HEK293 (cell line): ENCODE measurements at regions not wholly inside any gene's neighbourhood (a gene's known extent, or its start where the extent isn't known, plus 50 kb on each side); places are given as distances from the start of the nearest gene placed in this dataset.

ENCODE experiments used
- CTCF ChIA-PET: fragments of 350-600 bp; formaldehyde crosslinking; extraction: SDS; loops from one replicate; lab custom pipeline; 2021; ENCODE audit warnings: antibody characterized with exemption; lab: Yijun Ruan, JAX
- POLR2A ChIA-PET: fragments of 300-600 bp; formaldehyde crosslinking; extraction: SDS; loops from one replicate; lab custom pipeline; 2020; ENCODE audit warnings: antibody characterized with exemption, inconsistent platforms; lab: Yijun Ruan, JAX
- H3K27ac ChIP-seq: fragments of 200-500 bp; sonication (Bioruptor generic); 2 replicates; pipeline ENCODE4 v1.5.1; 2014; ENCODE audit warnings: low read depth, low read length, control low read depth, inconsistent platforms; ENCODE audit errors: extremely low read depth
- H3K36me3 ChIP-seq, 2 experiments: fragments of 200-500 bp in 1 of 2; sonication (Bioruptor generic) in 1 of 2; 1 replicate in 1 of 2; 2 replicates in 1 of 2; pipeline ENCODE4 v1.5.1; 2014 to 2017; ENCODE audit warnings: inconsistent platforms in 2 of 2, low read length in 2 of 2; ENCODE audit not compliant: control insufficient read depth in 2 of 2, insufficient read depth in 1 of 2
- H3K4me1 ChIP-seq: fragments of 200-500 bp; sonication (Bioruptor generic); 2 replicates; pipeline ENCODE4 v1.5.1; 2014; ENCODE audit warnings: mild to moderate bottlenecking, low read length, inconsistent platforms; ENCODE audit not compliant: control insufficient read depth, insufficient read depth
- H3K4me3 ChIP-seq: 2 replicates; pipeline ENCODE4 v1.5.1; 2011; ENCODE audit warnings: low read depth, mild to moderate bottlenecking, control low read depth, low read length, moderate library complexity
- H3K9me3 ChIP-seq: fragments of 200-500 bp; sonication (Bioruptor generic); 2 replicates; pipeline ENCODE4 v1.5.1; 2014; ENCODE audit warnings: low read depth, low read length, inconsistent platforms; ENCODE audit not compliant: control insufficient read depth, insufficient read depth
- KLF16 ChIP-seq: fragments of 450-650 bp; formaldehyde crosslinking; IDR thresholded peaks from 2 replicates; pipeline ENCODE4 v1.5.1; 2017; ENCODE audit warnings: missing biosample characterization, missing genetic modification characterization
- MEIS1 ChIP-seq: sonication (generic); formaldehyde crosslinking; IDR thresholded peaks from 2 replicates; pipeline ENCODE4 v1.8.1; 2022; ENCODE audit warnings: missing genetic modification reagents, mild to moderate bottlenecking, borderline replicate concordance
- WT1 ChIP-seq: fragments of 450-650 bp; formaldehyde crosslinking; IDR thresholded peaks from 2 replicates; pipeline ENCODE4 v1.5.1; 2016; ENCODE audit warnings: missing biosample characterization, missing genetic modification characterization
- ZNF112 ChIP-seq: fragments of 450-650 bp; formaldehyde crosslinking; IDR thresholded peaks from 2 replicates; pipeline ENCODE4 v1.5.0; 2017; ENCODE audit warnings: missing biosample characterization, missing genetic modification characterization
- ZNF114 ChIP-seq: fragments of 450-650 bp; formaldehyde crosslinking; IDR thresholded peaks from 2 replicates; pipeline ENCODE4 v1.5.0; 2017; ENCODE audit warnings: missing biosample characterization, missing genetic modification characterization
- ZNF155 ChIP-seq: fragments of 450-650 bp; formaldehyde crosslinking; IDR thresholded peaks from 2 replicates; pipeline ENCODE4 v1.5.1; 2016; ENCODE audit warnings: missing biosample characterization, missing genetic modification characterization
- ZNF223 ChIP-seq: fragments of 450-650 bp; formaldehyde crosslinking; IDR thresholded peaks from 2 replicates; pipeline ENCODE4 v1.5.1; 2016; ENCODE audit warnings: missing biosample characterization, missing genetic modification characterization
- ZNF266 ChIP-seq: fragments of 450-650 bp; formaldehyde crosslinking; IDR thresholded peaks from 2 replicates; pipeline ENCODE4 v1.5.1; 2016; ENCODE audit warnings: missing biosample characterization, missing genetic modification characterization, low read depth
- ZNF280D ChIP-seq: fragments of 450-650 bp; formaldehyde crosslinking; IDR thresholded peaks from 2 replicates; pipeline ENCODE4 v1.5.1; 2016; ENCODE audit warnings: missing biosample characterization, missing genetic modification characterization
- ZNF302 ChIP-seq: fragments of 450-650 bp; formaldehyde crosslinking; IDR thresholded peaks from 2 replicates; pipeline ENCODE4 v1.5.1; 2016; ENCODE audit warnings: missing biosample characterization, missing genetic modification characterization, low read depth
- ZNF416 ChIP-seq: fragments of 450-650 bp; formaldehyde crosslinking; IDR thresholded peaks from 2 replicates; pipeline ENCODE4 v1.5.1; 2016; ENCODE audit warnings: missing biosample characterization, missing genetic modification characterization
- ZNF623 ChIP-seq: fragments of 450-650 bp; formaldehyde crosslinking; IDR thresholded peaks from 2 replicates; pipeline ENCODE4 v1.5.1; 2016; ENCODE audit warnings: missing biosample characterization, missing genetic modification characterization
- ZNF704 ChIP-seq: fragments of 450-650 bp; formaldehyde crosslinking; IDR thresholded peaks from 2 replicates; pipeline ENCODE4 v1.5.1; 2016; ENCODE audit warnings: missing biosample characterization, missing genetic modification characterization
- ZNF76 ChIP-seq: fragments of 450-650 bp; formaldehyde crosslinking; IDR thresholded peaks from 2 replicates; pipeline ENCODE4; 2016; ENCODE audit warnings: low read depth, missing biosample characterization, missing genetic modification characterization, borderline replicate concordance
- TF ChIP-seq, protein P1 (sequence below): fragments of 450-650 bp; formaldehyde crosslinking; IDR thresholded peaks from 2 replicates; pipeline ENCODE4 v1.5.1; 2016; ENCODE audit warnings: missing biosample characterization, missing genetic modification characterization, low read depth
- TF ChIP-seq, protein P2 (sequence below): fragments of 450-650 bp; formaldehyde crosslinking; IDR thresholded peaks from 2 replicates; pipeline ENCODE4 v1.5.1; 2016; ENCODE audit warnings: missing biosample characterization, missing genetic modification characterization, borderline replicate concordance

GRCh38 chr4:122528879-122529278 is 72.4 kb upstream of the IL2 start:
- POLR2A ChIA-PET = no interaction called here
- no peak overlapping the region for H3K27ac ChIP-seq
- H3K4me3 ChIP-seq = no peak overlapping the region
- CTCF ChIA-PET = interaction anchor here (0.6 kb wide), 1 partner anchor 13 kb away, joined by 3 read pairs; no protein-coding TSS in a partner anchor
- H3K9me3 ChIP-seq = no peaks in the 10 kb centered on the region
- no peak for TF ChIP-seq ZNF266
- TF ChIP-seq ZNF623 (tag by site-specific recombination) = no peak
- TF ChIP-seq WT1 (tag by site-specific recombination) = no peak
- TF ChIP-seq ZNF114 (tag by site-specific recombination) = no peak
- TF ChIP-seq ZNF704 (tag by site-specific recombination) = no peak
- TF ChIP-seq ZNF112 (tag by site-specific recombination) = no peak
- no peak for TF ChIP-seq MEIS1 (CRISPR knock-in tag)
- no peak for TF ChIP-seq ZNF76 (tag by site-specific recombination)
- no peak for TF ChIP-seq ZNF302
- TF ChIP-seq ZNF416 (tag by site-specific recombination) = no peak
- TF ChIP-seq ZNF223 = no peak
- TF ChIP-seq ZNF280D (tag by site-specific recombination) = no peak
- no peak for TF ChIP-seq ZNF155
- TF ChIP-seq KLF16 (tag by site-specific recombination) = no peak
- TF ChIP-seq, protein P1, sequence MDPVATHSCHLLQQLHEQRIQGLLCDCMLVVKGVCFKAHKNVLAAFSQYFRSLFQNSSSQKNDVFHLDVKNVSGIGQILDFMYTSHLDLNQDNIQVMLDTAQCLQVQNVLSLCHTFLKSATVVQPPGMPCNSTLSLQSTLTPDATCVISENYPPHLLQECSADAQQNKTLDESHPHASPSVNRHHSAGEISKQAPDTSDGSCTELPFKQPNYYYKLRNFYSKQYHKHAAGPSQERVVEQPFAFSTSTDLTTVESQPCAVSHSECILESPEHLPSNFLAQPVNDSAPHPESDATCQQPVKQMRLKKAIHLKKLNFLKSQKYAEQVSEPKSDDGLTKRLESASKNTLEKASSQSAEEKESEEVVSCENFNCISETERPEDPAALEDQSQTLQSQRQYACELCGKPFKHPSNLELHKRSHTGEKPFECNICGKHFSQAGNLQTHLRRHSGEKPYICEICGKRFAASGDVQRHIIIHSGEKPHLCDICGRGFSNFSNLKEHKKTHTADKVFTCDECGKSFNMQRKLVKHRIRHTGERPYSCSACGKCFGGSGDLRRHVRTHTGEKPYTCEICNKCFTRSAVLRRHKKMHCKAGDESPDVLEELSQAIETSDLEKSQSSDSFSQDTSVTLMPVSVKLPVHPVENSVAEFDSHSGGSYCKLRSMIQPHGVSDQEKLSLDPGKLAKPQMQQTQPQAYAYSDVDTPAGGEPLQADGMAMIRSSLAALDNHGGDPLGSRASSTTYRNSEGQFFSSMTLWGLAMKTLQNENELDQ (tag by site-specific recombination) = no peak
- TF ChIP-seq, protein P2, sequence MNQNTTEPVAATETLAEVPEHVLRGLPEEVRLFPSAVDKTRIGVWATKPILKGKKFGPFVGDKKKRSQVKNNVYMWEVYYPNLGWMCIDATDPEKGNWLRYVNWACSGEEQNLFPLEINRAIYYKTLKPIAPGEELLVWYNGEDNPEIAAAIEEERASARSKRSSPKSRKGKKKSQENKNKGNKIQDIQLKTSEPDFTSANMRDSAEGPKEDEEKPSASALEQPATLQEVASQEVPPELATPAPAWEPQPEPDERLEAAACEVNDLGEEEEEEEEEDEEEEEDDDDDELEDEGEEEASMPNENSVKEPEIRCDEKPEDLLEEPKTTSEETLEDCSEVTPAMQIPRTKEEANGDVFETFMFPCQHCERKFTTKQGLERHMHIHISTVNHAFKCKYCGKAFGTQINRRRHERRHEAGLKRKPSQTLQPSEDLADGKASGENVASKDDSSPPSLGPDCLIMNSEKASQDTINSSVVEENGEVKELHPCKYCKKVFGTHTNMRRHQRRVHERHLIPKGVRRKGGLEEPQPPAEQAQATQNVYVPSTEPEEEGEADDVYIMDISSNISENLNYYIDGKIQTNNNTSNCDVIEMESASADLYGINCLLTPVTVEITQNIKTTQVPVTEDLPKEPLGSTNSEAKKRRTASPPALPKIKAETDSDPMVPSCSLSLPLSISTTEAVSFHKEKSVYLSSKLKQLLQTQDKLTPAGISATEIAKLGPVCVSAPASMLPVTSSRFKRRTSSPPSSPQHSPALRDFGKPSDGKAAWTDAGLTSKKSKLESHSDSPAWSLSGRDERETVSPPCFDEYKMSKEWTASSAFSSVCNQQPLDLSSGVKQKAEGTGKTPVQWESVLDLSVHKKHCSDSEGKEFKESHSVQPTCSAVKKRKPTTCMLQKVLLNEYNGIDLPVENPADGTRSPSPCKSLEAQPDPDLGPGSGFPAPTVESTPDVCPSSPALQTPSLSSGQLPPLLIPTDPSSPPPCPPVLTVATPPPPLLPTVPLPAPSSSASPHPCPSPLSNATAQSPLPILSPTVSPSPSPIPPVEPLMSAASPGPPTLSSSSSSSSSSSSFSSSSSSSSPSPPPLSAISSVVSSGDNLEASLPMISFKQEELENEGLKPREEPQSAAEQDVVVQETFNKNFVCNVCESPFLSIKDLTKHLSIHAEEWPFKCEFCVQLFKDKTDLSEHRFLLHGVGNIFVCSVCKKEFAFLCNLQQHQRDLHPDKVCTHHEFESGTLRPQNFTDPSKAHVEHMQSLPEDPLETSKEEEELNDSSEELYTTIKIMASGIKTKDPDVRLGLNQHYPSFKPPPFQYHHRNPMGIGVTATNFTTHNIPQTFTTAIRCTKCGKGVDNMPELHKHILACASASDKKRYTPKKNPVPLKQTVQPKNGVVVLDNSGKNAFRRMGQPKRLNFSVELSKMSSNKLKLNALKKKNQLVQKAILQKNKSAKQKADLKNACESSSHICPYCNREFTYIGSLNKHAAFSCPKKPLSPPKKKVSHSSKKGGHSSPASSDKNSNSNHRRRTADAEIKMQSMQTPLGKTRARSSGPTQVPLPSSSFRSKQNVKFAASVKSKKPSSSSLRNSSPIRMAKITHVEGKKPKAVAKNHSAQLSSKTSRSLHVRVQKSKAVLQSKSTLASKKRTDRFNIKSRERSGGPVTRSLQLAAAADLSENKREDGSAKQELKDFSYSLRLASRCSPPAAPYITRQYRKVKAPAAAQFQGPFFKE (tag by site-specific recombination) = no peak
- H3K36me3 ChIP-seq = no peaks in the 10 kb centered on the region
- H3K4me1 ChIP-seq = no peaks in the 10 kb centered on the region
